GM19324 (cell line): ENCODE measurements at regions not wholly inside any gene's neighbourhood (a gene's known extent, or its start where the extent isn't known, plus 50 kb on each side); places are given as distances from the start of the nearest gene placed in this dataset.
"Not testable (repeated sequence)": the region's sequence is repeated elsewhere in the genome, so short reads cannot be mapped to it uniquely, and the experiment has no call there.

Source experiments
- ATAC-seq: cut with Tn5 transposase; IDR thresholded peaks from one replicate; pipeline ENCODE4 v1.9.1; 2021; ENCODE audit warnings: mild to moderate bottlenecking, moderate library complexity; ENCODE audit not compliant: unreplicated experiment, low FRiP score

DNA sequence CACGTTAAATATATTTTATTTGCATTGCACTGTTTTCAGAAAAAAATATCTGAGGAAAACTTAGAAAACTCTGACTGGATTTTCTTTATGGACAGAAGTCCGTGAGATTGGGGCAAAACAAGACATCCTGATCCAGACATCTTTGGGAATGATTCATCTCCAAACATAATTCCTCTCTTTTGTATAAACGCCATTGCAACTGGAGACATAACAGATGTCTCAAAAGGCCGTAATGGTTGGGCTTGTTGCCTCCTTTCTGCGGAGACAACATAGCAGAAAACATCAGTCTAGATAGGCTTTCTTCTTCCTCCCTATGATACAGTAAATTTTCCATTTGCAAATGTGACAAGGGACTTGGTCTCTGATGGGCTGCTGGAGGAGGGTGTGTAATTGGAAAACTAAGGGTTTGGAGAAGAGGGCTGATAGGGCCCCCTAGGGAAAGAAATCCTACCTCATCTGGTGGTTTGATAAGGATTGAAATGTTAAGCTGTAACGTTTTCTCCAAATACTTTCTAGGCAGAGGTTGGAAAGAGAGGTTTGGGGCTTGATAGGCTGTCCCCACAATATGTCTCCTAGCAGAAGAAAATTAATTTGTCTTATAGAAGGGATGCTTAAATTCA is 631.5 kb upstream of the ST8SIA4 start:
- ATAC-seq = no peak

DNA sequence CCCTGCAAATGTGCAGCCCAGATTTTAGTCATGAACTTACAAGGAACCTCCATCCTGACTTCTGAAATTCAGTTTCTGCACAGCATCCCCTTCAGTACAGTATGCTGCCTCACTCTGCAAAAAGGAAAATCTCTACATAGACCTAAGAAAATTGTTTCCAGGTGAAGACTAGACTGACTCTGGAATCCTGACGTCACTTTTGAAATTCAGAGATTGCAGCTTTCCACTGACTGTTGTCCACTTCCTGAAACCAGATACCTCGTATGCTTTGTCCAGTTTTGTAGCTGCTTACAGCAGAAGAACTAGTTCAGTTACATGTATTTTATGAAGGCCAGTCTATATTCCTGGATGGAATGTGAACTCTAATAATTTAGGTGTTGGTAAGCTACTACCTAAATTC is 629.3 kb upstream of the ST8SIA4 start:
- ATAC-seq = no peak

DNA sequence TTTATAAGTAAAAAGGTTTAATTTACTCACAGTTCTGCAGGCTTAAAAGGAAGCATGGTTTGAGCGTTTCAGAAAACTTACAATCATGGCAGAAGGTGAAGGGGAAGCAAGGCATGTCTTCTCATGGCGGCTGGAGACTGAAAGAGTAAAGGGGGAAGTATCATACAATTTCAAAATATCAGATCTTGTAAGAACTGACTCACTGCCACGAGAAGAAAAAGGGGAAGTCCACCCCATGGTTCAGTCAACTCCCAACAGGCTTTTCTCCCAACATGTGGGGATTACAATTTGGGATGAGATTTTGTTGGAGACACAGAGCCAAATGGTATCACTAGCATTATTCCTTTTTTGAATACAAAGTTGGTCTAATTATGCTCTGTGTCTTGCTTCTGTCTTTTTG is 627.9 kb upstream of the ST8SIA4 start:
- ATAC-seq = no peak

DNA sequence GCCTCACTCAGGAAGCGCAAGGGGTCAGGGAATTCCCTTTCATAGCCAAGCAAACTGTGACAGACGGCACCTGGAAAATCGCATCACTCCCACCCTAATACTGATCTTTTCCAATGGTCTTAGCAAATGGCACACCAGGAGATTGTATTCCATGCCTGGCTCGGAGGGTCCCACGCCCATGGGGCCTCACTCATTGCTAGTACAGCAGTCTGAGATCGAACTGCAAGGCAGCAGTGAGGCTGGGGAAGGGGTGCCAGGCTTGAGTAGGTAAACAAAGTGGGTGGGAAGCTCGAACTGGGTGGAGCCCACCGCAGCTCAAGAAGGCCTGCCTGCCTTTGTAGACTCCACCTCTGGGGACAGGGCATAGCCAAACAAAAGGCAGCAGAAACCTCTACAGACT is 626.0 kb upstream of the ST8SIA4 start:
- ATAC-seq = not testable (repeated sequence)

DNA sequence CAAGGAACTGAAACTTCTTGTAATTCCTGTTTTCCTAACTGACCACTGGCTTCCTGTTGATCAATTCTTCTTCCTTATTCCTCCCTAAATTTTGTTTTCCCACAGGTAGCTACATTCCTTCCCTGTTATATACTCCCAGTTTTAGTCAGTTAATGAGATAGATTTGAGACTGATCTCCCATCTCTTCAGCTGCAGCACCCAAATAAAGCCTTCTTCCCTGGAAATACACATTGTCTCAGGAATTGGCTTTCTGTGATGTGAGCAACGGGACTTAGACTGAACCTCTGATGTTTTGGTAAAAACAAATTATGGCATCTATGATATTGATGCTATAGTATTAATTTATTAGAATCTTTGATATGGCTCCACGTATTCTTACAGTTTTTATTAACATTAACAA is 617.3 kb upstream of the ST8SIA4 start:
- ATAC-seq = no peak

DNA sequence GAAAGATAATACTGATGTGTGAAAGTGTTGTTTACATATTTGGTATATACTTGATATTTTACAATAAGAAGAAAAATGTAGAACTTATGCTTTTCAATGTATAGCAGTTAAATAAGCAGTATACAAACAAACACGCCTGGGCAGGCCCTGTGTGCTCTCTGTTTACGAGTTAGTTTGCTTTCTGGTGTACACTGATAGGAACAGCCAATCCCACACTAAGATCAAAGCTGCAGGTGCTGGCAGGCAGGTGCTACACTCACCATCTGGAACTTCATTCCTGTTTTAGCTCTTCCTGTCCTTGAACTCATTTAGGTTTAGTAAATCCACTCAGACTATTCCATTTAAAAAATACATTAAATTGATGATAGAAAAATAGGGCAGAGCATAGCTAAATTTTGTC is 614.7 kb upstream of the ST8SIA4 start:
- no peak for ATAC-seq

DNA sequence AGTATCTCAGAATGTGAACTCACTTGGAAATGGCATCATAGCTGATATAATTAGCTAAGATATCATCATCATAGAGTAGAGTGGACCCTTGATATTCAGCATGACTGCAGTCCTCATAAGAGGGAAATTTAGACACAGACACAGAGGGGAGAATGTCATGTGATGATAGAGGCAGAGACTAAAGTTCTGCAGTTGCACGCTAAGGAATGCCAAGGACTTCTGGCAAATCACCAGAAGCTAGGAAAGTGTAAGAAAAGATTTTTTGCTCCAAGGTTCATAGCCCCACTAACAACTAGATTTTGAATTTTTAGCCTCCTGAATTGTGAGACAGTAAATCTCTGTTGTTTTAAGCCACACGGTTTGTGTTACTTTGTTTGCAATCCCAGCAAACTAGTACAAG is 612.6 kb upstream of the ST8SIA4 start:
- no peak for ATAC-seq

DNA sequence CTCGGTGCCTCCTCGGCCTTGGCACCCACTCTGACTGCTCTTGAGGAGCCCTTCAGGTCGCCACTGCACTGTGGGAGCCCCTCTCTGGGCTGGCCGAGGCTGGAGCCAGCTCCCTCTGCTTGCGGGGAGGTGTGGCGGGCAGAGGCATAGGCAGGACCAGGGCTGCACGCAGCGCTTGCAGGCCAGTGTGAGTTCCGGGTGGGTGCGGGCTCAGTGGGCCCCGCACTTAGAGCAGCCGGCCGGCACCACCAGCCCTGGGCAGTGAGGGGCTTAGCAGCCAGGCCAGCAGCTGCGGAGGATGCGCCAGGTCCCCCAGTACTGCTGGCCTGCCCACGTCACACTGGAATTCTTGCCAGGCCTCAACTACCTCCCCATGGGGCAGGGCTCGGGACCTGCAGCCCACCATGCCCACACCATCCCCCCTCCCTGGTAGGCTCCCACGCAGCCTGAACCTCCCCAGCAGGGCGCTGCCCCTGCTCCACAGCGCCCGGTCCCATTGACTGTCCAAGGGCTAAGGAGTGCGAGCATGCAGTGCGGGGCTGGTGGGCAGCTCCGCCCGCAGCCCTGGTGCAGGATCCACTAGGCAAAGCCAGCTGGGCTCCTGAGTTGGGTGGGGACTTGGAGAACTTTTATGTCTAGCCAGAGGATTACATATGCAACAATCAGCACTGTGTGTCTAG is 602.9 kb upstream of the ST8SIA4 start:
- ATAC-seq = no peak

DNA sequence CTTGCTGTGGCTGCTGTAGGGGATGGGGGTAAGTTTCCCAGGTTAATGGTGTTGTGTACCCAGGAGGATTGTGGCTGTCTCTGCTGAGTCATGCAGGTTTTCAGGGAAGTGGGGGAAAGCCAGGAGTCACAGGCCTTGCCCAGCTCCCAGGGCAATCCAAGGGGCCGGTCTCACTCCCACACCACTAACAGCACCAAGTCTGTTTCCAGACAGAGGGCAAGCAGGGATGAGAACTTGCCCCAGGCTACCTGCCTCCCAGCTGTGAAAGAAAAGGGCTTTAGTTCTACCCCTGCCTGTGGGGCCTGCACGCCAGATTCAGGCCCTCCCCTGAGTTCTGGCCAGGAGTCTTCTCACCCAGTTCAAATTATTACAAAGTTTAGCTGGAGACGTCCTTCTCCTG is 579.8 kb upstream of the ST8SIA4 start:
- ATAC-seq = no peak

DNA sequence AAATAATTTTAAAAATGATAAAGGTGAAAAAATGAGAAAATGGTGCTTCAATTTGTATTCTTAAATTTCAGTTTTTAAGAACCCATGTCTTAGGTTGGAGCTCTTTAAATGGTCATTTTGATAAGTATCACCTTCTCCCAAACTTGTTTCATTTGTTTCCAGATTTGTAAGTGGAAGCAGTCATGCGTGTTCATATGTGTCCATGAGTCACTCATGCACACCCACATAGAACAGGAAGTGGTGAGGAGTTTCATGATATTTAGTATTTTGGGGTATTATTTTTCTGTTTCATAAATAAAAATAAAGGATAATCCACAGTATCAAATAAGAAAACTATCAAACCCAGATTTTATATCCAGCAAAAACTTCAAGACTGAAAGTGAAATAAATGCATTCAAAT is 570.4 kb upstream of the ST8SIA4 start:
- ATAC-seq = no peak

DNA sequence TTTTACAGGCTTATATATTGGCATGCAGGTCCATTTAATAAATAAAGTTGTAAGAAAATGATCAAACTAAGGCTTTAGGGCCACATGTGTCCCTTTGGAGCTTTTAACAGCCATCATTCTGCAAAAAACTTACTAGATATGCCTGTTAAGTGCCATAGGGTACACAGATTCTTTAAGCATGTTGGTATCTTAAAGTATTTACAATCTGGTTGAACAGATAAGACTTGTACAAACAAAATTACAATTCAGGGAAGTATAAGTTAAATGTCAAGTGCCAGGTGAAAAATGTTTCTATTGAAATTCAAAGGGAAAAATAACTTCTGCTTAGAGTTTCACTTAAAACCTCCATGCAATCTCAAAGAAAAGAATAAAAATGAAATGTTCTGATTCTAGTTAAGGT is 558.4 kb upstream of the ST8SIA4 start:
- no peak for ATAC-seq

DNA sequence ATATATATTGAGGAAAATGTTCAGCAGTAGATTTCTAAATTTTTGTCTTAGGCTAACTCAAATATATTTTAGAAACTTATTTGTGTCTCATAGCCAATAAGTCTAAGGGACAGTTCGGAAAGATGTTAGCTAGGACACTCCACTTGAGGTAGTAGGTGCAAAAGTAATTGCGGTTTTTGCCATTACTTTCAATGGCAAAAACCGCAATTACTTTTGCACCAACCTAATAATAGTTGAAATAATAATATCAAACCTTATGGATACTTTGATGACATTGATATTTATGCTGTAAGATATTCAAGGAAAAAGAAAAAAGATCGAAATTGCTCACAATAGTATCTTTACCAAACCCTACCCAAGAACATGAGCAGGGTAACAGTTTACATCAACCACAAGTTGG is 555.5 kb upstream of the ST8SIA4 start:
- no peak for ATAC-seq

DNA sequence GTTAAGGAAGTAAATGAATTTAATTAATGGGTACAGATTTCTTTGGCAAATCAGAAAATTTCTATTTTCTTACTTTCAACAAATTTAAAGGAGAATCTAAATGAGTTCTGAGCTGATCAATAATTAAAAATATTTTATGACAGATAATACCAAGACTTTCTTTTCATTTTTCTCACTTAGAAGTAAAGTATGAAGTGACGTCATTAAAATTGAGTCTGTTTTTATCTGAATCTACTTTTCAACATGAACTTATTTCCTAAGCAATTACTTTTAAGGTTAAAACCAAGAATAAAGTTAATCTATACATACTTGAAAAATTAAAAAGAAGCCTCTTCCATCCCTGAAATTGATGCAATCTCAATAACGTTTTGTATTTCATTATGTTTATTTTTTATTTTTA is 552.8 kb upstream of the ST8SIA4 start:
- ATAC-seq = no peak

DNA sequence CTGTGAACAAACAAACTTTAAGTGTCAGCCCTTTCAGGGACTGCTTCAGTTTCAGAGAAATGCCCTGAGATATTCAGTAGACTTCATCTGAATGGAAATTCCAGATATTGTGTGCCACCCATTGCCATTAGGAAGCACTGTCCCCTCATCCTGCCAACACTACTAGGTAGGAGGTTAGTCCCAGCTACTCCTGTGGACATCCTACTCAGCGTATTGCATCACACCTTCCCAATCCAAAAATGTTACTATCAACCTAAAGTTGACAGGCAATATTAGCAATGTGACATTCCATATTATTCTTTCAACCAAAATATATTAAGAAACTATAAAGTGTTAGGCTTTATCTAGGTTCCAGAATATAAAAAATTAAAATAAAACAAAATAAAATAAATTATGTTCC is 552.0 kb upstream of the ST8SIA4 start:
- ATAC-seq = no peak

DNA sequence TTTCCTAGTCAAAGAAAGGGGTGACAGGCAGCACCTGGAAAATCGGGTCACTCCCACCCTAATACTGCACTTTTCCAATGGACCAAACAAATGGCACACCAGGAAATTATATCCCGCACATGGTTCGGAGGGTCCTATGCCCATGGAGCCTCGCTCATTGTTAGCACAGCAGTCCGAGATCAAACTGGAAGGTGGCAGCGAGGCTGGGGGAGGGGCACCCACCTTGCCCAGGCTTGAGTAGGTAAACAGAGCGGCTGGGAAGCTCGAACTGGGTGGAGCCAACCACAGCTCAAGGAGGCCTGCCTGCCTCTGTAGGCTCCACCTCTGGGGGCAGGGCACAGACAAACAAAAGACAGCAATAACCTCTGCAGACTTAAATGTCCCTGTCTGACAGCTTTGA is 539.2 kb upstream of the ST8SIA4 start:
- ATAC-seq = not testable (repeated sequence)

DNA sequence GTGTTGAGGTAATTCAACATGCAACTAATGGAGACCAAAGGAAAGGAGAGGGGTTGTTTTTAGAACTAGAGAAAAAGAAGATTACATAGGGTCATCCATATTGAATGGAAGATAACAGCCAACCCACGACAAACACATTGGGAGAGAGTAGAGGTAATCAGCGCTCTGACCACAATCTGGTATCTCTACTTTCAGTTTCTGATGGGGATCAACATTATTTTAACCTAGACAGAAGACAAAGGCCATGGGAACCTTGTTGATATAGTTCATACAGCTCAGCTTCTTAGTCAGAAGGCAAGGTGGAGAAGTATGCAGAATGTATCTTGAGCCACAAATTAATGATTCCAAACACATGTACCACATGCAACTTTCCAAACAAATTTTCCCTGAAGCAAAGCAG is 537.1 kb upstream of the ST8SIA4 start:
- ATAC-seq = no peak

DNA sequence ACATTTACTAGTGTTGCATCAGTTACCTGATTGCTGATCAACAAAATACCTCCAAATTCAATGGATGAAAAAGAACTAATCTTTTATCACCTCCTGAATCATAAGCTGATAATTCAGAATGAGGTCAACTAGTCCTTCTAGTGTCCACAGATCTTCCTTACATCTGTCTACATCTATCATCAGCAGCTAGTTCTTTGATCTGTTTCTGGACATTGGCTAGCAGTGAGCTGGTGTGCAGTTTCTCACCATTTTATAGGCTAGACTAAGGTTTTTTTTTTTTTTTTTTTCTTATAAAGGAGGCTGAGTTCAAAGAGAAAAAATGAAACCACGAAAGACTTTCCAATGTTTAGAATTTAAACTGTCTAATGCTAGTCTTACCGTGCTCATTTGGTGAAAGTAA is 534.3 kb upstream of the ST8SIA4 start:
- ATAC-seq = no peak

DNA sequence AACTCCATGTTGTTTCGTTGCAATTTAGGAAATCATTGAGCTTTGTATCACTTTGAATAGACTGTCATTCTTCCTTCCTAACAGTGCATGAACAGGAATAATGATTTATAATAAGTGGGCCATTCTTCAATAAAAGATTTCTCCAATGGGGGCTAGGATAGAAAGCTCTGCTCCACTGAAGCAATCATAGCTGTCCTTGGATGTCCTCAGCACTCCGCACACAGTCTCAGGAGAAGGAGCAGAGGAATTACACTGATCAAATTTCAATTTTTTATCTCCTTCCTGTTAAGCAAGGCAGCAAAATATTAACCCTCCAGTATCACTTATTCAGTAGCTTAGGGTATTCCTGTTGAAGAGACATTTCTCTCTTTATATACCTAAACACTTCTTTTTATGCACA is 532.7 kb upstream of the ST8SIA4 start:
- ATAC-seq = no peak

DNA sequence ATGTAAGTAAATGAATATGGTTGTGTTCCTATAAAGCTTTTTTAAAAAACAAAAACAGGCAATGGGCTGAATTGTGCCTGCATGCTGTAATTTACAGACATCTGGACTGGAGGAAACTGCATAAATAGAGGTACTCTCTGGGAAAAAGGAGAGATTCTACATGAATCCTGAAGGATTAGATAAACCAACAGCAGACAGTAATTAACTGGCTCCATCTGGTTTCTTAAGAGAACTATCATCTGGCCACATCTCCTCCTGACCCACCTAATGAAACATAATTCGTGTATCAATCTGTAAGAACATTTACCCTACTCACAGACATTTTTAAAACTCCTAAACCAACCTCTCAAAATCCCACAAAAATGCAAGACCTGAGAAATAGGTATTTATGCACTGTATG is 528.1 kb upstream of the ST8SIA4 start:
- ATAC-seq = no peak

DNA sequence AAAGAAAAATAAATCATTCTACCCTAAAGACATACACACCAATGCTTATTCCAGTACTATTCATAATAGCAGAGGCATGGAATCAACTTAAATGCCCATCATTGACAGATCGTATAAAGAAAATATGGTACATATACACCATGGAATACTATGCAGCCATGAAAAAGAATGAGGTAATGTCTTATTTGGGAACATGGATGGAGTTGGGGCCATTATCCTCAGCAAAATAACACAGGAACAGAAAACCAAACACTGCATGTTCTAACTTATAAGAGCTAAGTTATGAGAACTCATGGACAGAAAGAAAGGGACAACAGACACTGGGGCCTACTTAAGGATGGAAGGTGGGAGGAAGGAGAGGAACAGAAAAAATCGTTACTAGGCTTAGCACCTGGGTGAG is 527.5 kb upstream of the ST8SIA4 start:
- ATAC-seq = no peak

DNA sequence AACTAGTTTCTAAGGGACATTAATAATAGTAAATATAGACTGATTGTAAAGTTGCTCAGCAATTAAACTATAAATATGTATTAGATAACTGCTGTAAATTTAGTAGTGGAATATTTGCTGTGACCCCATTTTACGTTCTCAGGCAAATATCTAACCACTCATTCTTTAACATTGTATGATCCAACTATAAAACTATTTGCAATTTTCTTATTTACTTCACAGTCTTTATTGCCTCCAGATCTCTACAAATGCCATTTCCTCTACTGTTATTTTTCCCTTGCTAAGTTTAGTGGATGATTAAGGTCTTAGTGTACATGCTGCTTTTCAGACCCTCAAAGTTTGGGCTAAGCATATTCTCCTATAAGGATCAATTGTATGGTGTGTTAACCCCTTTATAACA is 526.2 kb upstream of the ST8SIA4 start:
- ATAC-seq = no peak

DNA sequence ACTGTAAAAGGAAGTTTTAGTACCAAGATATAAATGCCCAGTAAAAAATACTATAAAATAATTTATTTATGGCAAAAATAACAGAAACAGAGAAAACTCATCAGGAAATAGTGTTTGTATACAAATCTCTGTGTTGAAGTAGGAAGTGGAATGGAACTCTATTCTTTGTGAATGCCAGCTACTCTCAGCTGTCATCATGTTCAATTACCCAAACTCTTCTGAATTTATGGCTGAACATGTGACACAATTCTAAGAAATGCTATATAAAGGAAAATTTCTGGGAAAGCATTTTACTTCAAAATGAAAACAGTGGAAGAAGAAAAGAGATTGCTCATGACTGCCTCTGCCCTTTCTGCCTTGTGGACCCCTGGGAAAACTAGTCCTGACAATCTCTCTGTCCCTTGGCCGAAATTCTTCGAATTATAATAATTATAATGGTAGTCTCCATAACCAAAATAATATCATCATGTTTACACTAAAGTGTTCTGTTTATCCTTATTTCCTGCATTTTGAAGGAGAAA is 522.3 kb upstream of the ST8SIA4 start:
- no peak for ATAC-seq
